Psoas muscle (tissue), 7 donors: ENCODE measurements at regions not wholly inside any gene's neighbourhood (a gene's known extent, or its start where the extent isn't known, plus 50 kb on each side); places are given as distances from the start of the nearest gene placed in this dataset.

Experiments used
- ATAC-seq, 4 donors: fragments of 200-7000 bp; cut with Tn5 transposase; one replicate each; pipeline ENCODE4 v1.9.1; 2020; ENCODE audit warnings: moderate library complexity in 3 of 4, mild to moderate bottlenecking in 2 of 4
- DNase-seq, 2 donors: peaks; one replicate each; pipeline ENCODE4 v3.0.0-alpha.2; 2020
- H3K27ac ChIP-seq: fragments of 200-600 bp; one replicate; pipeline ENCODE4 v1.8.0; 2022
- H3K27me3 ChIP-seq, 3 donors: fragments of 200-600 bp in 1 of 3; one replicate each; pipeline versions ENCODE4 v1.6.1 to v1.8.0; 2013 to 2022; ENCODE audit warnings: low read length in 2 of 3, mild to moderate bottlenecking in 2 of 3, moderate library complexity in 1 of 3; ENCODE audit not compliant: insufficient read depth in 3 of 3
- H3K36me3 ChIP-seq, 2 donors: fragments of 200-600 bp in 1 of 2; one replicate each; pipeline versions ENCODE4 v1.6.1 to v1.8.0; 2013 to 2022; ENCODE audit warnings: low read depth in 1 of 2, mild to moderate bottlenecking in 1 of 2, moderate library complexity in 1 of 2; ENCODE audit not compliant: insufficient read depth in 1 of 2
- H3K4me1 ChIP-seq: fragments of 200-600 bp; one replicate; pipeline ENCODE4 v1.8.0; 2022
- H3K4me3 ChIP-seq: fragments of 200-600 bp; one replicate; pipeline ENCODE4 v1.8.0; 2022; ENCODE audit warnings: mild to moderate bottlenecking
- H3K9me3 ChIP-seq: fragments of 200-600 bp; one replicate; pipeline ENCODE4 v1.8.0; 2022
- WGBS, 3 donors: extraction: QIAGEN DNeasy Blood & Tissue Kit; methylation state at CpG; one replicate each; pipeline versions ENCODE4 v1.1.6 to v1.1.7; 2013; 5-methylcytosine and 5-hydroxymethylcytosine counted together
- intact Hi-C, 2 donors: fragments of 100-400 bp; cut with DNase I; formaldehyde crosslinking; loops; one replicate each; pipeline versions ENCODE4 v1.11.0 to v1.14.2; 2022
- TF ChIP-seq, protein P1 (sequence below): fragments of 200-600 bp; IDR thresholded peaks from one replicate; pipeline ENCODE4 v1.8.0; 2022; ENCODE audit warnings: antibody characterized with exemption
- donor health status: healthy with polysubstance abuse.
- donor health status: DM: no; HTN: no; CAD: no; lungs with moderate emphysema.
- donor health status: Bipolar disorder and iron deficiency.
- donor health status: healthy.
- donor health status: DM: yes; HTN: yes; CAD: no.
- donor health status: DM: no; HTN: no; CAD: no.
- donor health status: DM: yes; HTN: yes; CAD: no.

DNA sequence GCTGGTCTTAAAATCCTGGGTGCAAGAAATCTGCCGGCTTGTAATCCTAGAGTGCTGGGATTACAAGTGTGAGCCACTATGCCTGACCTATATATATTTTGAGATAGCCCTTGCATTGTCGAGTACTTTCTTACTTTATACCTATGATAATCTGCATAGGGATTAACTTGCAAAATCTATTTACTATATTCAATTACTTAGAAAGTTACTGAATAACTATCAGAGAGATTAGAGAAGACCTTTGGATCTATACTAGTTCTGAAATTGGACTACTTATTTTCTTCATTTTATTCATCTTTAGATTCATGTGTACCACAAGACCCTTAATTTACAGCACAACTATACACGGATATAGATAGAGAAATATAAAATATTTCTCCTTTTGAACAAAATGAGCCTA, 1766.0 kb downstream of the NCAM2 start:
- Histone ChIP-seq H3K27ac (no peak overlapping the region), H3K4me1 (no peaks in the 10 kb centered on the region), H3K4me3 (no peak overlapping the region), H3K36me3 (no peaks in the 10 kb centered on the region), H3K27me3 (no peaks in the 10 kb centered on the region), H3K9me3 (no peaks in the 10 kb centered on the region)
- 83 to 91% (median 85%) methylated on average over 3 of the region's 3 CpGs for WGBS, 3 donors
- TF ChIP-seq, protein P1, sequence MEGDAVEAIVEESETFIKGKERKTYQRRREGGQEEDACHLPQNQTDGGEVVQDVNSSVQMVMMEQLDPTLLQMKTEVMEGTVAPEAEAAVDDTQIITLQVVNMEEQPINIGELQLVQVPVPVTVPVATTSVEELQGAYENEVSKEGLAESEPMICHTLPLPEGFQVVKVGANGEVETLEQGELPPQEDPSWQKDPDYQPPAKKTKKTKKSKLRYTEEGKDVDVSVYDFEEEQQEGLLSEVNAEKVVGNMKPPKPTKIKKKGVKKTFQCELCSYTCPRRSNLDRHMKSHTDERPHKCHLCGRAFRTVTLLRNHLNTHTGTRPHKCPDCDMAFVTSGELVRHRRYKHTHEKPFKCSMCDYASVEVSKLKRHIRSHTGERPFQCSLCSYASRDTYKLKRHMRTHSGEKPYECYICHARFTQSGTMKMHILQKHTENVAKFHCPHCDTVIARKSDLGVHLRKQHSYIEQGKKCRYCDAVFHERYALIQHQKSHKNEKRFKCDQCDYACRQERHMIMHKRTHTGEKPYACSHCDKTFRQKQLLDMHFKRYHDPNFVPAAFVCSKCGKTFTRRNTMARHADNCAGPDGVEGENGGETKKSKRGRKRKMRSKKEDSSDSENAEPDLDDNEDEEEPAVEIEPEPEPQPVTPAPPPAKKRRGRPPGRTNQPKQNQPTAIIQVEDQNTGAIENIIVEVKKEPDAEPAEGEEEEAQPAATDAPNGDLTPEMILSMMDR = no peak
- ATAC-seq = no peak
- DNase-seq = no peak
- intact Hi-C loops = no loop called here

DNA sequence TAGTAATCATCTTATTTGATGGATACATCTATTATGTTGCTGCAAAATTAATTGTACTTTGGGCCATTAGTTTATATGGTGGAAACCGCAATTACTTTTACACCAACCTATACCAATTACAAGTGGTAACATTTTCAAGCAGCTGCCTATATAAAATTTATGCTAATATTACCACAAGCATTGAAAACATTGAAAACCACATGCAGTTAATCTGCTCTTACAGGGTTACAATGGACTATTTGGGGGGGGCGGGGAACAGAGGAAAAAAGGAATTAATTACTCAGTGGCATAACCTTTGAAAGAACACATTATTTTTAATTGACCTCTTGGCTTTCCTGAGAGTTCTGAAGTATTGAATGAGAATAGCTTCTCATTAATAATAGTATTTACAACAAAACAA, 1793.2 kb downstream of the NCAM2 start:
- intact Hi-C loops = no loop called here
- TF ChIP-seq, protein P1 = no peak
- 78 to 80% (median 79%) methylated on average over 2 of the region's 2 CpGs for WGBS, 3 donors

DNA sequence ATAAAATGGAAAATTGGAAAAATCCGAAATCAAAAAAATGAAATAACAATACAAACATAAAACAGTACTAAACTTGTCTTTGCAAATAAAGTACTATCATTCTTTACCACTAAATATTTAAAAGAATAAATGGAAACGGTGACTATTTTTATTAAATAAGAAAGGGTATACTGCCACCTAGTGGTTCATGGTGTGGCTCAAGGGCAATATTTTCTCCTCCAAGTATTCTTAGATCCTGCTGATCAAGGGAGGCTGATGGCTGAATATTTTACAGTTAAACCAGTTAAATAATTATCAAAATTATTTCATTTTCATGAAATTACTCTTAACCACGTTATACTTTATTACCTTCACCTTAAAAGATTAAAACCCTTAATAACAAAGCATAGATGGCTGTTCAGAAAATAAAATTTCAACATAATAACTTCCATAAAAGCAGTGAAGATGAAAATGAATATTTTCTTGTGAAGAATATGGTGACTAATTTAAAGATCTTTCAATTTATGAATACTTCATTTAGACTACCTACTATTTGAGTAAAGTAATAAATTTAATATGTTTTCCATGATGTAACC, 1793.9 kb downstream of the NCAM2 start:
- TF ChIP-seq, protein P1 = peak; percentile 74
- DNase-seq (no peak), ATAC-seq (no peak)
- Histone ChIP-seq H3K4me3 (no peak overlapping the region), H3K27ac (no peak overlapping the region), H3K36me3 (no peaks in the 10 kb centered on the region), H3K9me3 (no peaks in the 10 kb centered on the region), H3K27me3 (no peaks in the 10 kb centered on the region), H3K4me1 (no peaks in the 10 kb centered on the region)
- intact Hi-C loops = loop anchor here in 1 of 2 donors (2.0 kb wide), 1 partner anchor 15 kb away; no protein-coding TSS in a partner anchor
- WGBS, 3 donors = 1% methylated on average over 3 of the region's 3 CpGs

More for the DNA sequence above, 1793.2 kb downstream of the NCAM2 start:
- Histone ChIP-seq H3K9me3 (no peaks in the 10 kb centered on the region), H3K36me3 (no peaks in the 10 kb centered on the region), H3K27me3 (no peaks in the 10 kb centered on the region), H3K4me3 (no peak overlapping the region), H3K4me1 (no peaks in the 10 kb centered on the region), H3K27ac (no peak overlapping the region)
- no peak for DNase-seq
- ATAC-seq = no peak

DNA sequence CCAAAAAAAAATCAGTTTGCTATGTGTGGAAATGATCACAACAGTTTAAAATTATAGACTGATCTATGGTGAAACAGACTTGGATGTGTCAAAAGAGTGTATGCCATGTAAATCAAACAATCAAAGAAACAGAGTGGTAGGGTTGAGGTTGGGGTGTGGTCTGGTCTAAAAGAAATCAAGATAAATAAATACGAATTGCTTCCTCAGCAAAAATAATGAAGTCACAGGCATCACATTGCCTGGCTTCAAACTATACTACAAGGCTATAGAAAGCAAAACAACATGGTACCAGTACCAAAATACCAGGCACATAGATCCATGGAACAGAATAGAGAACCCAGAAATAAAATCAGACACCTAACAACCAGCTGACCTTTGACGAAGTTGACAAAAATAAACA, 1796.9 kb downstream of the NCAM2 start:
- Histone ChIP-seq H3K27ac (no peak overlapping the region), H3K9me3 (no peaks in the 10 kb centered on the region), H3K36me3 (no peaks in the 10 kb centered on the region), H3K27me3 (no peaks in the 10 kb centered on the region), H3K4me3 (no peak overlapping the region), H3K4me1 (no peaks in the 10 kb centered on the region)
- ATAC-seq = no peak
- WGBS, 3 donors = 80 to 92% (median 92%) methylated on average over 2 of the region's 2 CpGs
- TF ChIP-seq, protein P1 = no peak
- DNase-seq = no peak
- intact Hi-C loops = no loop called here

DNA sequence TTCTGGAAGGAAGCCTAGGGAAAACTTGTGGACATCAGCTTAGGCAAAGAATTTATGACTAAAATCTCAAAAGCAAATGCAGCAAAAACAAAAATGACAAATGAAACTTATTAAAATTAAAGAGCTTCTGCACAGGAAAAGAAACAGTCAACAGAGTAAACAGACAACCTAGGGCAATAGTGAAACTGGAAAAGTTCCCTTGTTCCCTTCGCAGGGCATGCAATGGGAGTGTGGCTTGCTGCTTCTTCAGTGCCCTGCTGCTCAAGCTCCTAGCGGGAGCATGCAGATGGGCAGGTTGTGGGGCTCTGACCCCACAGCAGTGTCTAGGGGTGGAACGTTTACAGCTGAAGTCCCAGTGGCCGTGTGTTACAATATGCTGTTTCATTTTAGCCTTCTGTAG, 1797.4 kb downstream of the NCAM2 start:
- H3K36me3 ChIP-seq = no peaks in the 10 kb centered on the region
- no peaks in the 10 kb centered on the region for H3K9me3 ChIP-seq
- H3K27me3 ChIP-seq = no peaks in the 10 kb centered on the region
- no peaks in the 10 kb centered on the region for H3K4me1 ChIP-seq
- ATAC-seq = no peak
- intact Hi-C loops = no loop called here
- H3K27ac ChIP-seq = no peak overlapping the region
- no peak for DNase-seq
- TF ChIP-seq, protein P1 = no peak
- H3K4me3 ChIP-seq = no peak overlapping the region
- 41 to 58% (median 45%) methylated on average over 4 of the region's 4 CpGs for WGBS, 3 donors
